ENCODE measurements at regions not wholly inside any gene's neighbourhood (a gene's known extent, or its start where the extent isn't known, plus 50 kb on each side); places are given as distances from the start of the nearest gene placed in this dataset.

- no peak for DNase-seq
Observed at GRCh38 chr3:176526225-176526624, 671.1 kb downstream of the TBL1XR1 start.

DNA sequence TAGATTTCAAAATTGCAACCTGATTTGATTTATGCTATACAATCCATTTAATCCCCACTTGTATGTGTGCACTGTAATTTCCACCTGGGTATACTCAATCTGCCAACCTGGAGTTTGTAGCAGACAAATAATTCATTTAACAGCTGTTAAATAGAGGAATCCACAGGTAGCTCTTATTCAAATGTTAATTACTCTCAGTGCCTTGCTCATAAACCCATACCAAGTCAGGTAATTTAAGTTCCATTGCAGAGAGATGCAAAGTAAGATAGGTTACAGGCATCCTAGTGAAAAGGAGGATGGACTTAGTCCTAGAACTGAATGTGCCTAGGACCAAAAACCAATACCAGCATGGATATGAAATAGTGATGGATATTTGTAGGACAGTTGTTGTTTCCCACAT, 674.2 kb downstream of the TBL1XR1 start:
- no peak for DNase-seq

- DNase-seq: no peak
Observed at GRCh38 chr3:176522436-176522835, 674.8 kb downstream of the TBL1XR1 start.

DNA sequence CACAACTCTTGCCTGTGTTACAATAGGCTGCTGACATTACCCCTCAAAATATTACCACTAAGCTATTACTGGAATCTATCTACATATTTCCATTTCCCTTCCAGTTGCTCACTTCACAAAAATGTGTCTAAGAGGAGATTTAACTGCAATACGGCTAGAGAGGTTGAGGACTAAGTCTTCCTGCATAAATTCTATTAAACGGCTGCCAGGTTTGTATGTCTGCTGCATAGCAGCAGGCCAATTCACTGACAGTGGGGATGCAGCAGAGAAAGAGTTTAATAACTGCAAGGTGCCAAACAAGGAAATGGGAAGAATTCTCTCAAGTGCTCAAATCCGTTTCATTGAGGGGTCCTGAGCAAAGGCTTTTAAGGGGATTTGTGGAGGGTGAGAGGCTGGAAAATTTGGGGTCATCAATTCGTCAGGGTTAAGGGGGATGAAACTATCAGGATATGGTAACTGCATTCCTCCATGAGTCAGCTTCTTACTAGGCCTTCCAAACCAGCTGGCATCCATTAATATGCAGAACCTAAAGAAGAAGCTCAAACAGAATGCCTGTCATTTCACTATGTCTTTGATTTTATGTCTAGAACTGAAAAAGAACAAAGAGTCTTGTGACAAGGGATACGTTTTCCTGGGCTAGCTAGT, 675.6 kb downstream of the TBL1XR1 start:
- no peak for DNase-seq

GRCh38 chr3:176514297-176514696, 683.0 kb downstream of the TBL1XR1 start:
- no peak for DNase-seq

DNA sequence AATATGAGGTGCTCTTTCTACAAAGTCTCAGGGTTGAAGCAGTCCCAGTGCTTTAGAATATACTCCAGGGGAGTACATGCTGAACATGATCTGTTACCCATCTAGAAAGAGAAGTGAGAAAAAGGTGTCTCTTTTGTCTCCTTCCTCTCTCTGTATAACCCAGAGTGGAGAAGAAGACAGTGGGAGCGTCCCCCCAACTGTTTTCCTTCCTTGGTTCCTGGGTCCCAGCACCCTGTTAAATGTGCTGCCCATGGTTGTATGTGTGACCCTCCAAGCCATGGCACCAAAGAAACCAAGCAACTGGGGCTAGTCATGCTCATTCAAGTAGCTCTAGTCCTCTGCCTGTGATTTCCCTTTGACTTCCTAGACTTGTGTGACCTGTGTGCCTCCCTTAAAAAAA, 683.7 kb downstream of the TBL1XR1 start:
- DNase-seq: no peak

DNA sequence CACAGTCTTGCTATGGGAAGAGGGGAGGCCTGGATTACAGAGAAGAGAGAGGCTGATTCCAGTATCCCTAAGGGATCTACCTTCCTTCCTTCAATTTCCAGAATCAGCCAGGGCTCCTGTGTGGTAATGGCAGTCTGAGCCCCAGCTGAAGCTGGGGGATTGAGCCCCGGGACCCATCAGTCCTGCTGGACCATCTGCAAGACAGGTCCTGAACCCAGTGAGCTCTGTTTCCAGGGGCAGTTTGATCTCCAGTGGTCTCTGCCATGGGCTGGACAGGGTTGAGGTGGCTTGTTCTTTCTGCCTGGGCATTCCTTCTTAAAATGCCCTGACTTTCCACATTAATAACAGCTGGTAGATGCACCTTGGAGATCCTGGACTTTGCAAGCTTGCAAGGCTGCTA, 685.2 kb downstream of the TBL1XR1 start:
- no peak for DNase-seq

DNA sequence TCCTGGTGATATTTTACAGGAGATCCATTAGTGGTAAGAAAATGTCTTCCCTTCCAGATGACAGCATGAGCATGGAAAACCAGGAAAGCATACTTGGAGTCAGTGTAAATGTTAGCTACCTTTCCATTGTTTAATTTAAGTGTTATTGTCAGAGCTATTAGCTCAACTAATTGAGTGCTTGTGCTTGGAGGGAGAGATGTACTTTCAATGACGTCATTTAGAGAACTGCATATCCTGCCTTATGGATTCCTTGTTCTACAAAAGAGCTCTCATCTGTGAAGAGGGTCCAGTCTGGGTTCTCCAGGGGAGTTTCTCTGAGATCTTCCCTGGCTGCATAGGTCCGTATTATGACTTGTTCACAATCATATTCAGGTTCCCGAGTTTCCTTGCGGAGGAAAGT, 687.2 kb downstream of the TBL1XR1 start:
- no peak for DNase-seq

- DNase-seq: no peak
Observed at GRCh38 chr3:176505878-176506621, 691.2 kb downstream of the TBL1XR1 start.

DNA sequence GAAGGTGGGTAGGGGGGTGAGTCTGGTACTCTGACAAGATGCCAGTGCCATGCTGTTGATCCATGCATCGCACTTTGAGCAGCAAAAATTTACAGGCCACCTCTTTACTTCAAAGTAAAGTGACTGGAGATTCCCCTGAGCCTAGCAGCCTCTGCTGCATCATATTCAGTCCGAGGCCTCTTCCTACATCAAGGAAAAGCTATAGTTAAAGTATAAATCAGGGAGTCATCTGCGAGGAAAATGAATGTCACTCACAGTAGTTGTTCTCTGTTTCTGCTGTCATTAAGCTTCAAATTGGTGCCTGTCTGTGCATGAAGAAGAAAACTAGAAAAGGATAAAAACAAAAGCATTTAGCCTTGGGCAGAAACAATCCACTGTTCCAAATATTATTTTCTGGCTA, 706.2 kb downstream of the TBL1XR1 start:
- no peak for DNase-seq

DNA sequence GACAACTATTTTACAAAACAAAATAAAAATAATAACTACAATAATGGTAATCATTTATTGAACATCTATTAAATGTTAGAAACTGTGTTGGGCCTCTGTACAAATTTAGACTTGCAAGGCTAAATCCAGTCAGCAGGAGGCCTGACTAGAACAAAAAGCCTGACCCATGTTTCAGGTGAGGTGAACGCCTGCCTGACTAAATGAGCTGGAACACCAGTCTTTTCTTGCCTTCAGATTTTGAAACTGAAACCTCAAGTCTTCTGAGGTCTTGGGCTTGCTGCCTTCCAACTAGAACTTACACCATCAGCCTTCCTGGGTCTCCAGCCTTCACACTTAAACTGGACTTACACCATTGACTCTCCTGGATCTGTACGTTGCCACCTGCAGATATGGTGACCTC, 706.9 kb downstream of the TBL1XR1 start:
- no peak for DNase-seq

GRCh38 chr3:176479248-176479647, 718.0 kb downstream of the TBL1XR1 start:
- DNase-seq: no peak

- DNase-seq: no peak
Observed at GRCh38 chr3:176469694-176470205, 727.5 kb downstream of the TBL1XR1 start.

GRCh38 chr3:176463610-176464009, 733.7 kb downstream of the TBL1XR1 start:
- DNase-seq: no peak

- no peak for DNase-seq
Observed at GRCh38 chr3:176447369-176447768, 749.9 kb downstream of the TBL1XR1 start.

DNA sequence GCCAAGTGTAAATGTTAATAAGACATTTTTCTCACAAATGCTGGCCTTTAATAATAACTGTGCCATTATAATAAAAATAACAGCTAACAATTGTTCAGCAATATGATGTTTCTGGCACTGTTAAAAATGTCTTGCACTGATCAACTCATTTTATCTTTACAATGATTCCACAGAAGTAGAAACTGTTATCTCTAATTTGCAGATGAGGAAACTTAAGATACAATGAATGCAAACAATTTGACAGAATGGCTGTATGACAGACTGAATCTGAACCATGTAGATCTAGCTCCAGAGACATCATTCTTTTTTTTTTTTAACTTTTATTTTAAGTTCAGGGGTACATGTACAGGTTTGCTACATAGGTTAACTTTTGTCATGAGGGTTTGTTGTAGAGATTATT, 755.0 kb downstream of the TBL1XR1 start:
- no peak for DNase-seq

DNA sequence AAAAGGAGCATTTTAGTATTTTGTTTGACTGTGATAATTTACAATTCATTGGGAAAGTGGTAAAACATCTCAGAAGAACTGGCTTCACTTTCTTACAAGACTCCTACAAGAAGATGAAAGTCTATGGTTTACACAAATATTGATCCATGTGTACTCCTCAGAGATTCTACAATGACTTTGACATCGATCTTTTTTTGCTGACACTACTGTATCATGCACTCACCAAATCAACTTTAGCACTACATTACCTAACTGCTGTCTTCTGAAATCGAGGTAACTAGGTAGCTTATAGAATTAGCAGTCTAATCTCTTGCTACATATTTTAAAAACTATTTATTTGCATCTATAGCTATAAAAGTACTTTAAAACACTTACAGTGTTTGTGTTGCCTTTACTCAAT, 757.6 kb downstream of the TBL1XR1 start:
- no peak for DNase-seq

DNA sequence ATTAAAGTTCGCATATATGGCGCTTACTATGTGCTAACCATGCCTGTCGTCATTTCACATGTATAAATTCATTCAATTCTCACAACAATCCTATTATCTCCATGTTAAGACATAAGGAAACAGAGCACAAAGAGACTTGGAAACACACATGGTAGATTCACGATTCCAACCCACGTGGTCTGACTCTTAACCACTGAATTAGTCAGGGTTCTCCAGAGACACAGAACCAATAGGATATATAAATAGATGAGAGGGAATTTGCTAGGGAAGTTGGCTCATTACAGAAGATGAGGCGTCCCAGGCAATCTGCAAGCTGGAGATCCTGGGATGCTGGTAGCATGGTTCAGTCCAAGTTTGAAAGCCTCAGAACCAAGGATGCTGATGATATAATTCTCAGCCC, 765.3 kb downstream of the TBL1XR1 start:
- DNase-seq: no peak

DNA sequence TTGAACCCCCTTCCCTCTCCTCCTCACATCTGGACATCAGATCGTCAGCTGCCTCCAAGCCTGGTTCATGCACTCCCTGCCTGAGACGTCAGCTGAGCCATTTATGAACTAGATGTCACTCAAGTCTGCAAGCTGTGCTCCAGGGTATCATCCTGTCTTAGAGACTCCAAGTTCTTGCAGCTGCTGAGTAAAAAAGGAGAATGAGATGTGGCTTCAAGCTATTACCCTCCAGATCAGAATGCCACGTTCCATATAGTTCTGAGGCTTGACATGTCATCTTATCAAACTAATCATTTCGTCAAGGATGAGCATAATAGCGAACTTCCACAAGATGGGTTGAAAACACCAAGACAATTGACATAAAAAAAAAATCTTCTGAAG, 766.3 kb downstream of the TBL1XR1 start:
- no peak for DNase-seq

- no peak for DNase-seq
Observed at GRCh38 chr3:176430244-176431037, 766.8 kb downstream of the TBL1XR1 start.

- DNase-seq: no peak
Observed at GRCh38 chr3:176428552-176428951, 768.7 kb downstream of the TBL1XR1 start.

- no peak for DNase-seq
Observed at GRCh38 chr3:176426371-176426770, 770.9 kb downstream of the TBL1XR1 start.

DNA sequence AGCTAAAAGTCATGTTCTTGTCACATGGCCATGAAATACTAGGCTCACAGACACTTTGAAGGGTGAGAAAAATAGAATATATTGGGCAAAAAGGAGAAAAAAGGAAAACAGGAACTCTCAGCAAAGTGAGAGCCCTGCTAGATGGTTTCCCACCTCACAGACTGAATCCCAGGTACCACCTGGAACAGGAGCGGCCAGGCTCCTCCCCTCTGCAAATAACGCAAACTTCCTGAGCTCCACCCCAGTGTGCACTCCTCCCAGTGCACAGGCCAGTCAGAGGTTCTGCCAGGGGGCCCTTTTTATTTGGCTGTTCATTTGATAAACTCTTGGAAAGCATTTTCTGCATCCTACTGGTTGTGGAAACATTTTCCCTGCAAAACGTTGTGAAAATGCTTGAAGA, 780.4 kb downstream of the TBL1XR1 start:
- no peak for DNase-seq

All from T-helper 9 cell (primary cell).